ENCODE measurements at regions not wholly inside any gene's neighbourhood (a gene's known extent, or its start where the extent isn't known, plus 50 kb on each side); places are given as distances from the start of the nearest gene placed in this dataset.

- intact Hi-C loops (cut with micrococcal nuclease), result no loop called here
- Histone ChIP-seq H3K79me2 (ENCODE audit: insufficient read depth, low read length) (no peaks in the 10 kb centered on the region), H3K27ac (ENCODE audit: low read depth, low read length) (no peak overlapping the region), H4K20me1 (ENCODE audit: insufficient read depth) (no peaks in the 10 kb centered on the region), H3K9me3 (ENCODE audit: control insufficient read depth in 1 of 2, insufficient read depth in 1 of 2, low read depth in 1 of 2, low read length in 2 of 2) (no peaks in the 10 kb centered on the region), H2AFZ (ENCODE audit: low read depth, low read length, poor library complexity, severe bottlenecking) (no peak overlapping the region), H3K4me3 (replicated peaks in 1 of 2; ENCODE audit: low read depth in 1 of 2, low read length in 2 of 2) (no peak overlapping the region), H3K36me3 (ENCODE audit: control insufficient read depth in 1 of 2, insufficient read depth in 2 of 2, low read length in 2 of 2) (no peaks in the 10 kb centered on the region), H3K9me2 (ENCODE audit: insufficient read depth) (no peaks in the 10 kb centered on the region), H3K27me3 (ENCODE audit: insufficient read depth, low read length) (no peaks in the 10 kb centered on the region), H3K4me2 (ENCODE audit: low read length) (no peak overlapping the region), H3K4me1 (ENCODE audit: control insufficient read depth in 1 of 2, insufficient read depth in 2 of 2, low read length in 2 of 2) (no peaks in the 10 kb centered on the region), H3K9ac (ENCODE audit: low read length) (no peak overlapping the region)
- POLR2A ChIA-PET, result no interaction called here
- no peak for ATAC-seq
- RAD21 ChIA-PET (ENCODE audit: low non-redundant PET in 1 of 2, low total read pairs in 2 of 2, uncharacterized antibody in 2 of 2, unreplicated experiment in 2 of 2), result no interaction called here
- no TSS peak for BruUV-seq (replicated peaks)
- TF ChIP-seq MAX (IDR thresholded peaks at IDR 0.05) (no peak), EZH2phosphoT487 (IDR thresholded peaks at IDR 0.05; ENCODE audit: borderline replicate concordance) (no peak), CBX3 (IDR thresholded peaks at IDR 0.05; ENCODE audit: low read depth) (no peak), EGR1 (IDR thresholded peaks at IDR 0.05; ENCODE audit: low read depth) (no peak), ZFX (IDR thresholded peaks at IDR 0.05) (no peak), ELF1 (IDR thresholded peaks at IDR 0.05; ENCODE audit: borderline replicate concordance, low read depth) (no peak), JUND (IDR thresholded peaks at IDR 0.05) (no peak), TCF7L2 (IDR thresholded peaks at IDR 0.05; ENCODE audit: borderline replicate concordance, extremely low read depth, insufficient read depth, insufficient read length) (no peak), POLR2AphosphoS5 (IDR thresholded peaks at IDR 0.05; ENCODE audit: low read depth, low read length) (no peak)
- CTCF ChIA-PET, result no interaction called here
- no peak for DNase-seq (ENCODE audit: low read depth, low spot score)
Observed at GRCh38 chr22:48001101-48001500, 1238.7 kb downstream of the TBC1D22A start.

GRCh38 chr22:47997612-47998011 lies 1235.2 kb downstream of the TBC1D22A start:
- Histone ChIP-seq H3K4me2 (ENCODE audit: low read length) (no peak overlapping the region), H3K36me3 (ENCODE audit: control insufficient read depth in 1 of 2, insufficient read depth in 2 of 2, low read length in 2 of 2) (no peaks in the 10 kb centered on the region), H3K79me2 (ENCODE audit: insufficient read depth, low read length) (no peaks in the 10 kb centered on the region), H3K4me1 (ENCODE audit: control insufficient read depth in 1 of 2, insufficient read depth in 2 of 2, low read length in 2 of 2) (no peaks in the 10 kb centered on the region), H3K9ac (ENCODE audit: low read length) (no peak overlapping the region), H3K27me3 (ENCODE audit: insufficient read depth, low read length) (no peaks in the 10 kb centered on the region), H4K20me1 (ENCODE audit: insufficient read depth) (no peaks in the 10 kb centered on the region), H3K9me2 (ENCODE audit: insufficient read depth) (no peaks in the 10 kb centered on the region), H3K27ac (ENCODE audit: low read depth, low read length) (no peak overlapping the region), H3K4me3 (replicated peaks in 1 of 2; ENCODE audit: low read depth in 1 of 2, low read length in 2 of 2) (no peak overlapping the region), H2AFZ (ENCODE audit: low read depth, low read length, poor library complexity, severe bottlenecking) (no peak overlapping the region), H3K9me3 (ENCODE audit: control insufficient read depth in 1 of 2, insufficient read depth in 1 of 2, low read depth in 1 of 2, low read length in 2 of 2) (no peaks in the 10 kb centered on the region; a peak in 1 of 4 replicates)
- ChIA-PET RAD21 (ENCODE audit: low non-redundant PET in 1 of 2, low total read pairs in 2 of 2, uncharacterized antibody in 2 of 2, unreplicated experiment in 2 of 2) (no interaction called here), POLR2A (no interaction called here), CTCF (no interaction called here)
- ATAC-seq, result no peak
- BruUV-seq (replicated peaks), result no TSS peak
- intact Hi-C loops (cut with micrococcal nuclease), result no loop called here
- DNase-seq (ENCODE audit: low read depth, low spot score), result no peak
- TF ChIP-seq POLR2AphosphoS5 (IDR thresholded peaks at IDR 0.05; ENCODE audit: low read depth, low read length) (no peak), CEBPB (IDR thresholded peaks at IDR 0.05; ENCODE audit: low read depth) (no peak), JUND (IDR thresholded peaks at IDR 0.05) (no peak), YY1 (IDR thresholded peaks at IDR 0.05; ENCODE audit: extremely low read depth, insufficient replicate concordance, low read depth, low read length) (no peak), ZBTB33 (IDR thresholded peaks at IDR 0.05; ENCODE audit: extremely low read depth, insufficient replicate concordance, low read length) (no peak), CTCF (IDR thresholded peaks at IDR 0.05 in 2 of 3, conservative IDR thresholded peaks at IDR 0.05 in 1 of 3; ENCODE audit: borderline replicate concordance in 1 of 3, insufficient read depth in 1 of 3, low read depth in 2 of 3, low read length in 2 of 3) (no peak), EZH2 (IDR thresholded peaks at IDR 0.05) (no peak)
